Activated B cell treated with CpG ODN at 0.5 μM for 24 hours (primary cell): ENCODE measurements at regions not wholly inside any gene's neighbourhood (a gene's known extent, or its start where the extent isn't known, plus 50 kb on each side); places are given as distances from the start of the nearest gene placed in this dataset.

Experiments
- ATAC-seq: fragments of 200-7000 bp; cut with Tn5 transposase; one replicate; pipeline ENCODE4 v1.10.0; 2021; ENCODE audit warnings: low read depth, mild to moderate bottlenecking, moderate library complexity
- CTCF ChIA-PET: fragments of 350-600 bp; sonication (Branson Sonifier 250); formaldehyde crosslinking; loops from one replicate; lab custom pipeline; 2021; ENCODE audit warnings: antibody characterized with exemption; lab: Charles Lee
- POLR2A ChIA-PET: fragments of 350-600 bp; sonication (Branson Sonifier 250); formaldehyde crosslinking; loops from one replicate; lab custom pipeline; 2021; ENCODE audit warnings: antibody characterized with exemption; lab: Charles Lee
- DNase-seq: peaks from one replicate; pipeline ENCODE4 v3.0.0; 2022
- H3K27ac Mint-ChIP-seq: one replicate; pipeline ENCODE4 v1.8.0; 2020; ENCODE audit warnings: mixed read lengths
- H3K27me3 Mint-ChIP-seq: one replicate; pipeline ENCODE4 v1.8.0; 2021; ENCODE audit warnings: mixed read lengths
- H3K36me3 Mint-ChIP-seq: one replicate; pipeline ENCODE4 v1.8.0; 2021; ENCODE audit warnings: low read depth, mixed read lengths
- H3K4me1 Mint-ChIP-seq: one replicate; pipeline ENCODE4 v1.8.0; 2021; ENCODE audit warnings: mixed read lengths
- H3K4me3 Mint-ChIP-seq: one replicate; pipeline ENCODE4 v1.8.0; 2020; ENCODE audit warnings: mild to moderate bottlenecking, mixed read lengths
- H3K9me3 Mint-ChIP-seq: one replicate; pipeline ENCODE4 v1.8.0; 2020; ENCODE audit warnings: mixed read lengths
- intact Hi-C: fragments of 100-400 bp; cut with micrococcal nuclease; formaldehyde crosslinking; loops from one replicate; pipeline ENCODE4 v1.15.1; 2024
- TF ChIP-seq, protein P1 (sequence below): fragments of 200-600 bp; IDR thresholded peaks from one replicate; pipeline ENCODE4 v1.8.0; 2022; ENCODE audit warnings: antibody characterized with exemption, mild to moderate bottlenecking

GRCh38 chr2:38158378-38159118, 82.6 kb upstream of the CYP1B1 start:
- DNase-seq (no peak), ATAC-seq (no peak)
- CTCF ChIA-PET: no interaction called here
- no peaks in the 10 kb centered on the region for H3K9me3 Mint-ChIP-seq
- H3K27me3 Mint-ChIP-seq: peaks cover 32% of the 10 kb centered on the region
- no peak overlapping the region for H3K4me3 Mint-ChIP-seq
- POLR2A ChIA-PET: no interaction called here
- H3K36me3 Mint-ChIP-seq: no peaks in the 10 kb centered on the region
- intact Hi-C loops: no loop called here
- no peak overlapping the region for H3K27ac Mint-ChIP-seq
- H3K4me1 Mint-ChIP-seq: no peaks in the 10 kb centered on the region
- TF ChIP-seq, protein P1, sequence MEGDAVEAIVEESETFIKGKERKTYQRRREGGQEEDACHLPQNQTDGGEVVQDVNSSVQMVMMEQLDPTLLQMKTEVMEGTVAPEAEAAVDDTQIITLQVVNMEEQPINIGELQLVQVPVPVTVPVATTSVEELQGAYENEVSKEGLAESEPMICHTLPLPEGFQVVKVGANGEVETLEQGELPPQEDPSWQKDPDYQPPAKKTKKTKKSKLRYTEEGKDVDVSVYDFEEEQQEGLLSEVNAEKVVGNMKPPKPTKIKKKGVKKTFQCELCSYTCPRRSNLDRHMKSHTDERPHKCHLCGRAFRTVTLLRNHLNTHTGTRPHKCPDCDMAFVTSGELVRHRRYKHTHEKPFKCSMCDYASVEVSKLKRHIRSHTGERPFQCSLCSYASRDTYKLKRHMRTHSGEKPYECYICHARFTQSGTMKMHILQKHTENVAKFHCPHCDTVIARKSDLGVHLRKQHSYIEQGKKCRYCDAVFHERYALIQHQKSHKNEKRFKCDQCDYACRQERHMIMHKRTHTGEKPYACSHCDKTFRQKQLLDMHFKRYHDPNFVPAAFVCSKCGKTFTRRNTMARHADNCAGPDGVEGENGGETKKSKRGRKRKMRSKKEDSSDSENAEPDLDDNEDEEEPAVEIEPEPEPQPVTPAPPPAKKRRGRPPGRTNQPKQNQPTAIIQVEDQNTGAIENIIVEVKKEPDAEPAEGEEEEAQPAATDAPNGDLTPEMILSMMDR: no peak

- ATAC-seq (no peak), DNase-seq (no peak)
- Mint-ChIP-seq H3K9me3 (no peaks in the 10 kb centered on the region), H3K4me1 (no peaks in the 10 kb centered on the region), H3K4me3 (no peak overlapping the region), H3K27ac (no peak overlapping the region), H3K36me3 (no peaks in the 10 kb centered on the region), H3K27me3 (peaks cover 21% of the 10 kb centered on the region)
- POLR2A ChIA-PET: no interaction called here
- intact Hi-C loops: no loop called here
- CTCF ChIA-PET: no interaction called here
- TF ChIP-seq, protein P1: no peak
Observed at GRCh38 chr2:38156436-38156835, 80.5 kb upstream of the CYP1B1 start.

- TF ChIP-seq, protein P1: no peak
- Mint-ChIP-seq H3K27me3 (peaks cover 11% of the 10 kb centered on the region), H3K4me1 (no peaks in the 10 kb centered on the region), H3K4me3 (no peak overlapping the region), H3K27ac (no peak overlapping the region), H3K36me3 (no peaks in the 10 kb centered on the region), H3K9me3 (no peaks in the 10 kb centered on the region)
- no peak for DNase-seq
- no peak for ATAC-seq
- intact Hi-C loops: no loop called here
- ChIA-PET CTCF (no interaction called here), POLR2A (no interaction called here)
Observed at GRCh38 chr2:38155015-38155414, 79.1 kb upstream of the CYP1B1 start.

DNA sequence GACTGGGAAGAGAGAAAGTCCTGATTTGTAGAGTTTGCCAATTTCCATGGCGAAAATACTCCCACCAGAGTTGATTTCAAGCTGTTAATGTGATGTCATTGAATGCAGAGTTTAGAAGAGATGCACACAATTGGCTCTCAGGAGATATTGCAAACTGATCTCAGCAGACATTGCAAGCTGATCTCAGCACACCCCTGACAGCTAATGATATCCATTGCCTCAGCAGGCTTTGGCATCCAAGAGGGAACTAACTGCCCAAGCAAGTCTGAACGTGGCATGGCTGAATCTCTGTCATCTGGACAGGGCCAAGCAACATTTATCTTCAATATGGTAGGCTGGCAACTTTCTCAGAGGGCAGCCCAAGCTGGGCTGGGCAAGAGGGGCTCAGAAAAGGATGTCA, 78.4 kb upstream of the CYP1B1 start:
- Mint-ChIP-seq H3K36me3 (no peaks in the 10 kb centered on the region), H3K9me3 (no peaks in the 10 kb centered on the region), H3K27me3 (peaks cover 10% of the 10 kb centered on the region), H3K4me1 (no peaks in the 10 kb centered on the region), H3K4me3 (no peak overlapping the region), H3K27ac (no peak overlapping the region)
- POLR2A ChIA-PET: no interaction called here
- intact Hi-C loops: no loop called here
- no peak for DNase-seq
- ATAC-seq: no peak
- CTCF ChIA-PET: no interaction called here
- TF ChIP-seq, protein P1: no peak

GRCh38 chr2:38153476-38154135, 77.7 kb upstream of the CYP1B1 start:
- ChIA-PET CTCF (no interaction called here), POLR2A (no interaction called here)
- ATAC-seq: no peak
- intact Hi-C loops: no loop called here
- Mint-ChIP-seq H3K4me1 (no peaks in the 10 kb centered on the region), H3K9me3 (no peaks in the 10 kb centered on the region), H3K4me3 (no peak overlapping the region), H3K27ac (no peak overlapping the region), H3K27me3 (peaks cover 8% of the 10 kb centered on the region), H3K36me3 (no peaks in the 10 kb centered on the region)
- TF ChIP-seq, protein P1: no peak
- no peak for DNase-seq
